GM19395 (cell line): ENCODE measurements at regions not wholly inside any gene's neighbourhood (a gene's known extent, or its start where the extent isn't known, plus 50 kb on each side); places are given as distances from the start of the nearest gene placed in this dataset.

Experiments used
- ATAC-seq: cut with Tn5 transposase; IDR thresholded peaks from one replicate; pipeline ENCODE4 v1.9.1; 2021; ENCODE audit warnings: mild to moderate bottlenecking, moderate library complexity; ENCODE audit not compliant: unreplicated experiment

- no peak for ATAC-seq
Measured at GRCh38 chr2:198374375-198375082, 570.1 kb downstream of the PLCL1 start.

- ATAC-seq, result peak; percentile 96
Measured at GRCh38 chr2:198371921-198372543, 567.6 kb downstream of the PLCL1 start.

GRCh38 chr2:198371329-198371728 lies 566.9 kb downstream of the PLCL1 start:
- ATAC-seq, result no peak

GRCh38 chr2:198368089-198368488 lies 563.7 kb downstream of the PLCL1 start:
- ATAC-seq, result no peak

- no peak for ATAC-seq
Measured at GRCh38 chr2:198362740-198363139, 558.3 kb downstream of the PLCL1 start.

GRCh38 chr2:198359308-198359707 lies 554.9 kb downstream of the PLCL1 start:
- ATAC-seq, result no peak

GRCh38 chr2:198356157-198356556 lies 551.8 kb downstream of the PLCL1 start:
- no peak for ATAC-seq

GRCh38 chr2:198351647-198352046 lies 547.3 kb downstream of the PLCL1 start:
- no peak for ATAC-seq

GRCh38 chr2:198347946-198348345 lies 543.6 kb downstream of the PLCL1 start:
- ATAC-seq, result no peak

- no peak for ATAC-seq
Measured at GRCh38 chr2:198347349-198347748, 543.0 kb downstream of the PLCL1 start.

- ATAC-seq, result no peak
Measured at GRCh38 chr2:198343471-198343870, 539.1 kb downstream of the PLCL1 start.

- no peak for ATAC-seq
Measured at GRCh38 chr2:198340846-198341245, 536.5 kb downstream of the PLCL1 start.

- ATAC-seq, result no peak
Measured at GRCh38 chr2:198339116-198339515, 534.7 kb downstream of the PLCL1 start.

GRCh38 chr2:198337368-198337767 lies 533.0 kb downstream of the PLCL1 start:
- no peak for ATAC-seq

GRCh38 chr2:198328454-198328853 lies 524.1 kb downstream of the PLCL1 start:
- no peak for ATAC-seq

- ATAC-seq, result no peak
Measured at GRCh38 chr2:198327526-198327925, 523.1 kb downstream of the PLCL1 start.

- ATAC-seq, result peak; percentile 50
Measured at GRCh38 chr2:198326431-198326830, 522.0 kb downstream of the PLCL1 start.

- ATAC-seq, result no peak
Measured at GRCh38 chr2:198325359-198325758, 521.0 kb downstream of the PLCL1 start.

GRCh38 chr2:198324071-198324470 lies 519.7 kb downstream of the PLCL1 start:
- ATAC-seq, result no peak

- no peak for ATAC-seq
Measured at GRCh38 chr2:198322275-198322674, 517.9 kb downstream of the PLCL1 start.

GRCh38 chr2:198321522-198322088 lies 517.2 kb downstream of the PLCL1 start:
- no peak for ATAC-seq

GRCh38 chr2:198316852-198317396 lies 512.5 kb downstream of the PLCL1 start:
- ATAC-seq, result no peak
